AG04449 (cell line): ENCODE measurements at regions not wholly inside any gene's neighbourhood (a gene's known extent, or its start where the extent isn't known, plus 50 kb on each side); places are given as distances from the start of the nearest gene placed in this dataset.
"Not testable (repeated sequence)": the region's sequence is repeated elsewhere in the genome, so short reads cannot be mapped to it uniquely, and the experiment has no call there.

Source experiments
- CTCF ChIA-PET: fragments of 350-600 bp; formaldehyde crosslinking; extraction: SDS; loops from one replicate; lab custom pipeline; 2021; ENCODE audit warnings: antibody characterized with exemption; lab: Yijun Ruan, JAX
- POLR2A ChIA-PET: fragments of 400-600, 350-600 bp; formaldehyde crosslinking; extraction: SDS; loops from one replicate; lab custom pipeline; 2020; ENCODE audit warnings: antibody characterized with exemption, inconsistent platforms; lab: Yijun Ruan, JAX
- DNase-seq: peaks from one replicate; pipeline ENCODE4 v3.0.0-alpha.2; 2010; ENCODE audit warnings: low read depth, low spot score
- H3K4me3 ChIP-seq: 2 replicates; pipeline ENCODE4 v1.5.1; 2011; ENCODE audit warnings: low read depth, mild to moderate bottlenecking, control low read depth, low read length
- CTCF ChIP-seq: IDR thresholded peaks from one replicate; pipeline ENCODE4 v1.5.1; 2011; ENCODE audit warnings: mild to moderate bottlenecking, moderate library complexity, low read length, control low read depth, inconsistent platforms; ENCODE audit not compliant: insufficient read depth; ENCODE audit errors: missing control alignments

- CTCF ChIA-PET: interaction anchor here (1.1 kb wide), 1 partner anchor 273 kb away, joined by 5 read pairs; no protein-coding TSS in a partner anchor
- POLR2A ChIA-PET: no interaction called here
- no peak for DNase-seq
These were observed 100.0 kb upstream of the TCF4 start for GRCh38 chr18:55688030-55688429.

GRCh38 chr18:55687106-55687505 lies 99.1 kb upstream of the TCF4 start:
- no peak for TF ChIP-seq CTCF
- CTCF ChIA-PET: no interaction called here
- POLR2A ChIA-PET: no interaction called here
- H3K4me3 ChIP-seq: no peak overlapping the region
- no peak for DNase-seq

More at GRCh38 chr18:55688030-55688429, 100.0 kb upstream of the TCF4 start:
- H3K4me3 ChIP-seq: no peak overlapping the region
- no peak for TF ChIP-seq CTCF

- TF ChIP-seq CTCF: no peak
- H3K4me3 ChIP-seq: no peak overlapping the region
- DNase-seq: no peak
- POLR2A ChIA-PET: no interaction called here
- CTCF ChIA-PET: interaction anchor here (1.0 kb wide), 1 partner anchor 270 kb away, joined by 3 read pairs; no protein-coding TSS in a partner anchor
These were observed 97.6 kb upstream of the TCF4 start for GRCh38 chr18:55685638-55686037.

- DNase-seq: no peak
- no peak for TF ChIP-seq CTCF
- ChIA-PET POLR2A (no interaction called here), CTCF (no interaction called here)
- no peak overlapping the region for H3K4me3 ChIP-seq
These were observed 84.8 kb upstream of the TCF4 start for GRCh38 chr18:55672574-55673361.

- no peak for TF ChIP-seq CTCF
- DNase-seq: no peak
- no peak overlapping the region for H3K4me3 ChIP-seq
- POLR2A ChIA-PET: no interaction called here
- CTCF ChIA-PET: no interaction called here
These were observed 77.5 kb upstream of the TCF4 start for GRCh38 chr18:55665506-55665905.

- DNase-seq, POLR2A ChIA-PET, H3K4me3 ChIP-seq, CTCF ChIA-PET: not testable (repeated sequence)
These were observed 76.9 kb upstream of the TCF4 start for GRCh38 chr18:55664758-55665400.
